GM12878 (cell line): ENCODE measurements at regions not wholly inside any gene's neighbourhood (a gene's known extent, or its start where the extent isn't known, plus 50 kb on each side); places are given as distances from the start of the nearest gene placed in this dataset.

Experiments
- ATAC-seq: fragments of 200-7000 bp; cut with Tn5 transposase; 3 replicates; pipeline ENCODE4 v1.9.1; 2020; ENCODE audit warnings: mild to moderate bottlenecking, moderate library complexity
- BruUV-seq: library from RNA; stranded (reverse); fragments of 400-500 nt; replicated peaks from 2 replicates; lab custom pipeline; 2021; lab: Mats Ljungman, UMichigan
- CTCF ChIA-PET: fragments of 300-600 bp; sonication (Branson Sonifier 250); formaldehyde crosslinking; extraction: SDS; loops from one replicate; lab custom pipeline; 2021; ENCODE audit warnings: inconsistent platforms; lab: Yijun Ruan, JAX
- POLR2A ChIA-PET: fragments of 350-600 bp; formaldehyde crosslinking; extraction: SDS; loops from one replicate; lab custom pipeline; 2021; ENCODE audit warnings: inconsistent platforms; lab: Charles Lee
- RAD21 ChIA-PET: fragments of 300-600 bp; sonication (Branson Sonifier 250); formaldehyde crosslinking; loops from one replicate; lab custom pipeline; 2023; ENCODE audit warnings: antibody characterized with exemption; ENCODE audit not compliant: unreplicated experiment; lab: Charles Lee
- SMC1A ChIA-PET: fragments of 300-600 bp; sonication (Branson Sonifier 250); formaldehyde crosslinking; loops from one replicate; lab custom pipeline; 2023; ENCODE audit not compliant: unreplicated experiment, uncharacterized antibody; lab: Charles Lee
- DNase-seq: peaks from one replicate; pipeline ENCODE4 v3.0.0-alpha.2; 2011; ENCODE audit warnings: low read depth, low spot score
- FAIRE-seq: peaks from 3 replicates; lab custom pipeline; 2011; peaks lifted over from hg19 to GRCh38; lab: Jason Lieb, UNC
- H2AFZ ChIP-seq: 2 replicates; pipeline ENCODE4 v1.6.0; 2011; ENCODE audit warnings: low read depth, low read length, control low read depth; ENCODE audit not compliant: control insufficient read depth
- H3K27ac ChIP-seq: 2 replicates; pipeline ENCODE4 v1.5.1; 2011; ENCODE audit warnings: control low read depth; ENCODE audit not compliant: control insufficient read depth, insufficient read depth
- H3K27me3 ChIP-seq, 2 experiments: replicated peaks in 1 of 2; 2 replicates each; pipeline versions ENCODE4 v1.6.0 to v1.6.1; 2011; ENCODE audit warnings: low read length in 1 of 2; ENCODE audit not compliant: control insufficient read depth in 2 of 2, insufficient read depth in 2 of 2
- H3K36me3 ChIP-seq, 2 experiments: 2 replicates each; pipeline ENCODE4 v1.5.1; 2011; ENCODE audit warnings: low read length in 1 of 2; ENCODE audit not compliant: control insufficient read depth in 2 of 2, insufficient read depth in 2 of 2
- H3K4me1 ChIP-seq: 2 replicates; pipeline ENCODE4 v1.6.1; 2011; ENCODE audit warnings: mild to moderate bottlenecking, low read length, moderate library complexity, mixed read lengths; ENCODE audit not compliant: control insufficient read depth, insufficient read depth
- H3K4me2 ChIP-seq: 2 replicates; pipeline ENCODE4 v1.6.0; 2011; ENCODE audit warnings: control low read depth; ENCODE audit not compliant: control insufficient read depth, insufficient read depth
- H3K4me3 ChIP-seq: fragments of 200-600 bp; sonication (generic); 2 replicates; pipeline ENCODE4 v1.5.1; 2016
- H3K79me2 ChIP-seq: 2 replicates; pipeline ENCODE4 v1.6.0; 2011; ENCODE audit warnings: low read length; ENCODE audit not compliant: control insufficient read depth, insufficient read depth
- H3K9ac ChIP-seq: 2 replicates; pipeline ENCODE4 v1.8.0; 2011; ENCODE audit warnings: low read length, control low read depth, mixed read lengths; ENCODE audit not compliant: control insufficient read depth, insufficient read depth
- H3K9me3 ChIP-seq: replicated peaks from 3 replicates; pipeline ENCODE4 v1.5.1; 2011; ENCODE audit warnings: mild to moderate bottlenecking, low read length; ENCODE audit not compliant: control insufficient read depth, insufficient read depth
- H4K20me1 ChIP-seq: 2 replicates; pipeline ENCODE4 v1.6.0; 2011; ENCODE audit not compliant: control insufficient read depth, insufficient read depth
- KLF5 ChIP-seq: fragments of 450-650 bp; IDR thresholded peaks from 2 replicates; pipeline ENCODE4 v1.6.1; 2014; ENCODE audit warnings: mild to moderate bottlenecking; ENCODE audit not compliant: partially characterized antibody
- NR2C2 ChIP-seq: IDR thresholded peaks from 2 replicates; pipeline ENCODE4 v1.6.1; 2011; ENCODE audit warnings: borderline replicate concordance, low read depth; ENCODE audit not compliant: control insufficient read depth, insufficient read length
- PAX8 ChIP-seq: fragments of 450-650 bp; IDR thresholded peaks from 2 replicates; pipeline ENCODE4 v1.6.1; 2017; ENCODE audit warnings: mild to moderate bottlenecking, moderate library complexity
- POLR2A ChIP-seq: IDR thresholded peaks from 2 replicates; pipeline ENCODE4 v1.6.1; 2011; ENCODE audit warnings: low read depth, mild to moderate bottlenecking, low read length
- ZNF384 ChIP-seq: IDR thresholded peaks from 2 replicates; pipeline ENCODE4 v1.6.1; 2012; ENCODE audit warnings: low read depth, mild to moderate bottlenecking, low read length, improper control_type of control experiment, borderline replicate concordance
- WGBS: methylation state at CpG from one replicate; pipeline ENCODE4 v1.1.6; 2016; ENCODE audit warnings: low lambda C conversion rate; ENCODE audit not compliant: insufficient replicate concordance, insufficient coverage; ENCODE audit errors: missing lambda C conversion rate; 5-methylcytosine and 5-hydroxymethylcytosine counted together
- in situ Hi-C: fragments of 300-500 bp; cut with MboI; formaldehyde crosslinking; loops from 9 replicates; pipeline ENCODE4 v1.14.3; 2018; ENCODE audit warnings: mixed read lengths
- intact Hi-C: fragments of 100-400 bp; cut with micrococcal nuclease; formaldehyde crosslinking; loops from one replicate; pipeline ENCODE4 v1.14.2; 2022; ENCODE audit not compliant: unreplicated experiment
- TF ChIP-seq, protein P1 (sequence below): fragments of 450-650 bp; formaldehyde crosslinking; IDR thresholded peaks from 2 replicates; pipeline ENCODE4 v1.5.0; 2022; ENCODE audit warnings: mild to moderate bottlenecking, missing genetic modification characterization
- TF ChIP-seq, protein P2 (sequence below): IDR thresholded peaks from 2 replicates; pipeline ENCODE4 v1.6.1; 2012; ENCODE audit warnings: low read length, inconsistent platforms

DNA sequence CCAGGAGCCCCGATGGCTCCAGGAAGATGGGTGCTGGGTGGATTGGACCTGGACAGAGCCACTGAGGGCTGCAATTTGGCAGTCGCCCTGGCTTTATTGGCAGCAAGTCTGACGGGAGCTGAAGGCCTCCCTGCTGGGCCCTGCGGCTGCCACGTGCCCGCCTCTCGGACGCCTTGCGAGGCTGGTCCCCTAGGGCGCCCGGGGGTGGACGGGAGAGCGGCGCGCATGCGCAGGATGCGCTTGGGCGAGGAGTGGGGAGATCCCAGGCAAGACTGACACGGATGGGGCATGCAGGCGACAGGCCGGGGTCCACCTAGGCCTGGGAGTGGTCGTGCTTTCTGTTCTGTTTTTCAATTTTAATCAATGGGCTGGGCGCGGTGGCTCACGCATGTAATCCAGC lies 150.0 kb downstream of the ADAMTS15 start (continued):
- TF ChIP-seq, protein P1, sequence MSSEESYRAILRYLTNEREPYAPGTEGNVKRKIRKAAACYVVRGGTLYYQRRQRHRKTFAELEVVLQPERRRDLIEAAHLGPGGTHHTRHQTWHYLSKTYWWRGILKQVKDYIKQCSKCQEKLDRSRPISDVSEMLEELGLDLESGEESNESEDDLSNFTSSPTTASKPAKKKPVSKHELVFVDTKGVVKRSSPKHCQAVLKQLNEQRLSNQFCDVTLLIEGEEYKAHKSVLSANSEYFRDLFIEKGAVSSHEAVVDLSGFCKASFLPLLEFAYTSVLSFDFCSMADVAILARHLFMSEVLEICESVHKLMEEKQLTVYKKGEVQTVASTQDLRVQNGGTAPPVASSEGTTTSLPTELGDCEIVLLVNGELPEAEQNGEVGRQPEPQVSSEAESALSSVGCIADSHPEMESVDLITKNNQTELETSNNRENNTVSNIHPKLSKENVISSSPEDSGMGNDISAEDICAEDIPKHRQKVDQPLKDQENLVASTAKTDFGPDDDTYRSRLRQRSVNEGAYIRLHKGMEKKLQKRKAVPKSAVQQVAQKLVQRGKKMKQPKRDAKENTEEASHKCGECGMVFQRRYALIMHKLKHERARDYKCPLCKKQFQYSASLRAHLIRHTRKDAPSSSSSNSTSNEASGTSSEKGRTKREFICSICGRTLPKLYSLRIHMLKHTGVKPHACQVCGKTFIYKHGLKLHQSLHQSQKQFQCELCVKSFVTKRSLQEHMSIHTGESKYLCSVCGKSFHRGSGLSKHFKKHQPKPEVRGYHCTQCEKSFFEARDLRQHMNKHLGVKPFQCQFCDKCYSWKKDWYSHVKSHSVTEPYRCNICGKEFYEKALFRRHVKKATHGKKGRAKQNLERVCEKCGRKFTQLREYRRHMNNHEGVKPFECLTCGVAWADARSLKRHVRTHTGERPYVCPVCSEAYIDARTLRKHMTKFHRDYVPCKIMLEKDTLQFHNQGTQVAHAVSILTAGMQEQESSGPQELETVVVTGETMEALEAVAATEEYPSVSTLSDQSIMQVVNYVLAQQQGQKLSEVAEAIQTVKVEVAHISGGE, result no peak
- TF ChIP-seq KLF5 (no peak), PAX8 (no peak)
- TF ChIP-seq, protein P2, sequence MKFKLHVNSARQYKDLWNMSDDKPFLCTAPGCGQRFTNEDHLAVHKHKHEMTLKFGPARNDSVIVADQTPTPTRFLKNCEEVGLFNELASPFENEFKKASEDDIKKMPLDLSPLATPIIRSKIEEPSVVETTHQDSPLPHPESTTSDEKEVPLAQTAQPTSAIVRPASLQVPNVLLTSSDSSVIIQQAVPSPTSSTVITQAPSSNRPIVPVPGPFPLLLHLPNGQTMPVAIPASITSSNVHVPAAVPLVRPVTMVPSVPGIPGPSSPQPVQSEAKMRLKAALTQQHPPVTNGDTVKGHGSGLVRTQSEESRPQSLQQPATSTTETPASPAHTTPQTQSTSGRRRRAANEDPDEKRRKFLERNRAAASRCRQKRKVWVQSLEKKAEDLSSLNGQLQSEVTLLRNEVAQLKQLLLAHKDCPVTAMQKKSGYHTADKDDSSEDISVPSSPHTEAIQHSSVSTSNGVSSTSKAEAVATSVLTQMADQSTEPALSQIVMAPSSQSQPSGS, result no peak

DNA sequence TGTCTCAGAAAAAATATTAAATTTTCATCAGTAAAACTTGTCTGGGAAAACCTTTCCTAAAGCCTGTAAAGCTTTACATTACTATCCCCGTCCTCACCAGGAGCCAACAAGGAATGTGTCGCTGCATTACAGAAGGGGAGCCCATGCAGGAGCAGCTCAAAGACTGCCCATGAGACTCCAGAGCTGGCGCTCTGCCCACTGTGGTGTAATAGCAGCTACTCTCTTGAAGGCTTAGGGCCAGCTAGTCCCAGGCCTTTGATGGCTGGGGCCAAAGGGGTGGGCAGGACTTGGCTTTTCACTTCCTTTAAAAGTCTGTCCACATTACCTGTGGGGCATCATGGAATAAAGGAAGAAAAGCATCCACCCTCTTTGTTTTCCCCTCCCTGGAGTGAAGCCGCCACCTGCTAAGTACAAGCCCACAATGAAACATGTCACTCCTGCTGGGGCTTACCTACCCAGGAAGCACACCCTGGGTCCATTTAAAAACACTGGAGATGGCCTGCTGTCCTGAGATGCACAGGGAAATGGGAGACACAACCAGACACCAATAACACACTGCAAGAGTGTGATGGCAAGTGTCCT lies 150.7 kb downstream of the ADAMTS15 start:
- Histone ChIP-seq H3K9me3 (no peaks in the 10 kb centered on the region), H4K20me1 (no peaks in the 10 kb centered on the region), H3K4me1 (no peaks in the 10 kb centered on the region), H3K79me2 (no peaks in the 10 kb centered on the region), H3K4me2 (no peak overlapping the region), H3K27ac (no peak overlapping the region), H3K9ac (no peak overlapping the region), H3K4me3 (no peak overlapping the region), H2AFZ (no peak overlapping the region), H3K36me3 (no peaks in the 10 kb centered on the region), H3K27me3 (no peaks in the 10 kb centered on the region)
- no TSS peak for BruUV-seq
- WGBS, result 83% methylated on average over 4 of the region's 4 CpGs
- ChIA-PET RAD21 (no interaction called here), SMC1A (no interaction called here), CTCF (no interaction called here), POLR2A (no interaction called here)
- FAIRE-seq (no peak), ATAC-seq (no peak), DNase-seq (no peak)
- intact Hi-C loops (no loop called here), in situ Hi-C loops (no loop called here)
- TF ChIP-seq NR2C2, result no peak
- TF ChIP-seq POLR2A, result no peak
- TF ChIP-seq ZNF384, result no peak
